Endodermal cell (in vitro differentiated cells): ENCODE measurements at regions not wholly inside any gene's neighbourhood (a gene's known extent, or its start where the extent isn't known, plus 50 kb on each side); places are given as distances from the start of the nearest gene placed in this dataset.

Experiments
- DNase-seq: peaks from one replicate; pipeline ENCODE4 v3.0.0-alpha.2; 2017
- H3K27ac ChIP-seq: 2 replicates; pipeline ENCODE4 v1.5.1; 2013; ENCODE audit warnings: mild to moderate bottlenecking, low read depth, low read length, moderate library complexity
- H3K27me3 ChIP-seq: 2 replicates; pipeline ENCODE4 v1.6.1; 2013; ENCODE audit warnings: mild to moderate bottlenecking, low read length, moderate library complexity; ENCODE audit not compliant: insufficient read depth, control insufficient read depth, poor library complexity, severe bottlenecking
- H3K36me3 ChIP-seq: 2 replicates; pipeline ENCODE4 v1.7.0; 2013; ENCODE audit warnings: mild to moderate bottlenecking, low read length, moderate library complexity; ENCODE audit not compliant: control insufficient read depth, insufficient read depth
- H3K4me1 ChIP-seq: one replicate; pipeline ENCODE4 v1.7.0; 2013; ENCODE audit warnings: low read length; ENCODE audit not compliant: control insufficient read depth, insufficient read depth
- H3K4me3 ChIP-seq: 2 replicates; pipeline ENCODE4 v1.5.1; 2013; ENCODE audit warnings: mild to moderate bottlenecking, low read length, moderate library complexity
- H3K9ac ChIP-seq: 2 replicates; pipeline ENCODE4 v1.6.1; 2013; ENCODE audit warnings: mild to moderate bottlenecking, low read length, moderate library complexity; ENCODE audit not compliant: poor library complexity, severe bottlenecking; ENCODE audit errors: extremely low read depth
- H3K9me3 ChIP-seq: 2 replicates; pipeline ENCODE4 v1.6.1; 2013; ENCODE audit warnings: mild to moderate bottlenecking, low read length, moderate library complexity; ENCODE audit not compliant: control insufficient read depth
- H3K27ac Mint-ChIP-seq: 2 replicates; pipeline ENCODE4 v1.8.0; 2020; ENCODE audit warnings: mixed read lengths
- H3K27me3 Mint-ChIP-seq: 2 replicates; pipeline ENCODE4 v1.8.0; 2021; ENCODE audit warnings: mild to moderate bottlenecking, mixed read lengths; ENCODE audit not compliant: insufficient read depth
- H3K36me3 Mint-ChIP-seq: 2 replicates; pipeline ENCODE4 v1.8.0; 2020; ENCODE audit warnings: low read depth, mixed read lengths
- H3K4me1 Mint-ChIP-seq: 2 replicates; pipeline ENCODE4 v1.8.0; 2020; ENCODE audit warnings: mixed read lengths
- H3K4me3 Mint-ChIP-seq: 2 replicates; pipeline ENCODE4 v1.8.0; 2020; ENCODE audit warnings: mild to moderate bottlenecking, moderate library complexity, mixed read lengths
- H3K9me3 Mint-ChIP-seq: 2 replicates; pipeline ENCODE4 v1.8.0; 2020; ENCODE audit warnings: mild to moderate bottlenecking, mixed read lengths
- WGBS, 2 experiments: methylation state at CpG; one replicate each; pipeline versions ENCODE4 v1.1.5 to v1.1.7; 2013; ENCODE audit warnings: missing lambda C conversion rate in 2 of 2, mixed read lengths in 1 of 2; ENCODE audit not compliant: insufficient coverage in 1 of 2, insufficient read length in 1 of 2; 5-methylcytosine and 5-hydroxymethylcytosine counted together
- TF ChIP-seq, protein P1 (sequence below): fragments of 200-600 bp; sonication (generic); conservative IDR thresholded peaks from 2 replicates; pipeline ENCODE4 v1.5.0; 2021; ENCODE audit warnings: antibody characterized with exemption, mild to moderate bottlenecking

DNA sequence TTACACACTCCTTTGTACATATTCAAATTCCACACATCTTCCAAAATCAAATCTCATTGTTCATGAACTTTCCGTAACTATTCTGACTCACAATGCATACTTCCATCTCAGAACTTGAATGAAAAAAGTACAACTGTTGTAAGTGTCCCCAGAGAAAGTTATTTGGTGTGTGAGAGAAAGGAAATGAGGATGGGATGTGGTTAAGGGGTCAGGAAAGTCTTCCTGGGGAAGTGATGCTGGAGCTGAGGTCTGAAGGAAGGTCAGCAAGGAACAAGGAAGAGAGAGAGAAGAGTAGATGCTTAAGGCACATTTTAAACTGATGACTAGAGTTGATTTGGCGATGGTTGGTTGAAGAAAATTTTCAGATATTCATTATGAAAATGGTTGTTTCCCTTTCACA lies 340.0 kb upstream of the STXBP6 start:
- no peak for DNase-seq
- Mint-ChIP-seq H3K9me3 (peaks cover 5% of the 10 kb centered on the region), H3K27me3 (no peaks in the 10 kb centered on the region), H3K4me3 (no peak overlapping the region), H3K36me3 (no peaks in the 10 kb centered on the region), H3K27ac (no peak overlapping the region), H3K4me1 (peaks cover 5% of the 10 kb centered on the region)
- H3K36me3 ChIP-seq, result no peaks in the 10 kb centered on the region
- H3K9me3 ChIP-seq, result peaks cover 9% of the 10 kb centered on the region
- H3K27me3 ChIP-seq, result no peaks in the 10 kb centered on the region
- 100% methylated on average over 1 of the region's 2 CpGs; no CpG with 5 or more reads in 1 of the 2 experiments for WGBS, 2 experiments
- H3K9ac ChIP-seq, result no peak overlapping the region
- no peak overlapping the region for H3K27ac ChIP-seq
- no peak overlapping the region for H3K4me3 ChIP-seq
- peaks cover under 1% of the 10 kb centered on the region for H3K4me1 ChIP-seq
- TF ChIP-seq, protein P1, sequence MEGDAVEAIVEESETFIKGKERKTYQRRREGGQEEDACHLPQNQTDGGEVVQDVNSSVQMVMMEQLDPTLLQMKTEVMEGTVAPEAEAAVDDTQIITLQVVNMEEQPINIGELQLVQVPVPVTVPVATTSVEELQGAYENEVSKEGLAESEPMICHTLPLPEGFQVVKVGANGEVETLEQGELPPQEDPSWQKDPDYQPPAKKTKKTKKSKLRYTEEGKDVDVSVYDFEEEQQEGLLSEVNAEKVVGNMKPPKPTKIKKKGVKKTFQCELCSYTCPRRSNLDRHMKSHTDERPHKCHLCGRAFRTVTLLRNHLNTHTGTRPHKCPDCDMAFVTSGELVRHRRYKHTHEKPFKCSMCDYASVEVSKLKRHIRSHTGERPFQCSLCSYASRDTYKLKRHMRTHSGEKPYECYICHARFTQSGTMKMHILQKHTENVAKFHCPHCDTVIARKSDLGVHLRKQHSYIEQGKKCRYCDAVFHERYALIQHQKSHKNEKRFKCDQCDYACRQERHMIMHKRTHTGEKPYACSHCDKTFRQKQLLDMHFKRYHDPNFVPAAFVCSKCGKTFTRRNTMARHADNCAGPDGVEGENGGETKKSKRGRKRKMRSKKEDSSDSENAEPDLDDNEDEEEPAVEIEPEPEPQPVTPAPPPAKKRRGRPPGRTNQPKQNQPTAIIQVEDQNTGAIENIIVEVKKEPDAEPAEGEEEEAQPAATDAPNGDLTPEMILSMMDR, result no peak

DNA sequence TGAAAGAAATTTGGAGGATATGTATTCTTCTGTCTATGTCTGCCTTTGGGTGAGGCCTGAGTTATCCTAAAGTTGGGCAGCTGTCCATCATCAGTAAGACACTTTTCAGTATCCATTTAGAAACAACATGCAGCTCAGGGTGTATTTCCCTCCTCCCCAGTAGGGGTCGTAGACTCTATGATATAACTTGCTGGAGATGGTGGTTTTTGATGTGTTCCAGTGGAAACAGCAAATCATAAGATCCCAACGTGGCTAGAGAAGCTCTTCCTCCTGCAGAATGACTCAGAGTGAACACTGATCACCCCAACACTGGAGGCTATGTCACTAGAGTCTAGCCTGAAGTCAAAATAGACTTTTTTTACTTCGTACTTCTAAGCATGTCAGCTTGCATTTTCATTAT lies 331.6 kb upstream of the STXBP6 start:
- Histone ChIP-seq H3K9me3 (peaks cover 6% of the 10 kb centered on the region), H3K9ac (no peak overlapping the region), H3K27me3 (no peaks in the 10 kb centered on the region), H3K4me3 (no peak overlapping the region), H3K4me1 (peaks cover 7% of the 10 kb centered on the region), H3K27ac (no peak overlapping the region), H3K36me3 (no peaks in the 10 kb centered on the region)
- Mint-ChIP-seq H3K4me1 (peaks cover 14% of the 10 kb centered on the region), H3K27me3 (peaks cover 12% of the 10 kb centered on the region), H3K27ac (no peak overlapping the region), H3K9me3 (peaks cover 4% of the 10 kb centered on the region), H3K36me3 (no peaks in the 10 kb centered on the region), H3K4me3 (no peak overlapping the region)
- 14 to 23% methylated on average over 1 of the region's 3 CpGs for WGBS, 2 experiments
- TF ChIP-seq, protein P1, result peak; percentile 73
- DNase-seq, result peak; percentile 45

DNA sequence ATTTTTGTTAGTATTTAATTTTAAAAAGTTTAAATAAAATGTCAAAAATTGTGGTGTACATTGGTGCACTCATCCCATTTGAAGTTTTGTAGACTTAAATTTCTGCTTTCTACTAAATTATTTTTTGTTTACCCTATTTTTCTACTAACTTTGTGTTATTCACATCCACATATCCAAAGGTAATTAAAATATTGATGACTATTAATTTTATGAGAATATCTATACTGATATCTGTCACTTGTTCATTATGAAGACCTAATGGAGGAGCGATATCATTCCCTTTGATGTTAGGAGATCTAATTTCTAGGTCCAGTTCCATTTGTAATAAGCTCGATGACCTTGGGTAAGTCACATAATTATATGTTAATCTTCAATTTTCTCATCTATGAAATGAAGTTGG lies 325.7 kb upstream of the STXBP6 start:
- H3K27me3 Mint-ChIP-seq, result peaks cover 12% of the 10 kb centered on the region
- Histone ChIP-seq H3K27me3 (no peaks in the 10 kb centered on the region), H3K27ac (no peak overlapping the region), H3K4me3 (no peak overlapping the region), H3K9ac (no peak overlapping the region), H3K9me3 (no peaks in the 10 kb centered on the region), H3K4me1 (no peaks in the 10 kb centered on the region), H3K36me3 (no peaks in the 10 kb centered on the region)
- H3K9me3 Mint-ChIP-seq, result peaks cover 8% of the 10 kb centered on the region
- TF ChIP-seq, protein P1, result no peak
- DNase-seq, result no peak
- no peak overlapping the region for H3K27ac Mint-ChIP-seq
- no peaks in the 10 kb centered on the region for H3K36me3 Mint-ChIP-seq
- no peaks in the 10 kb centered on the region for H3K4me1 Mint-ChIP-seq
- 89% methylated on average over 1 of the region's 2 CpGs; no CpG with 5 or more reads in 1 of the 2 experiments for WGBS, 2 experiments
- no peak overlapping the region for H3K4me3 Mint-ChIP-seq
